ENCODE measurements at regions not wholly inside any gene's neighbourhood (a gene's known extent, or its start where the extent isn't known, plus 50 kb on each side); places are given as distances from the start of the nearest gene placed in this dataset.

DNA sequence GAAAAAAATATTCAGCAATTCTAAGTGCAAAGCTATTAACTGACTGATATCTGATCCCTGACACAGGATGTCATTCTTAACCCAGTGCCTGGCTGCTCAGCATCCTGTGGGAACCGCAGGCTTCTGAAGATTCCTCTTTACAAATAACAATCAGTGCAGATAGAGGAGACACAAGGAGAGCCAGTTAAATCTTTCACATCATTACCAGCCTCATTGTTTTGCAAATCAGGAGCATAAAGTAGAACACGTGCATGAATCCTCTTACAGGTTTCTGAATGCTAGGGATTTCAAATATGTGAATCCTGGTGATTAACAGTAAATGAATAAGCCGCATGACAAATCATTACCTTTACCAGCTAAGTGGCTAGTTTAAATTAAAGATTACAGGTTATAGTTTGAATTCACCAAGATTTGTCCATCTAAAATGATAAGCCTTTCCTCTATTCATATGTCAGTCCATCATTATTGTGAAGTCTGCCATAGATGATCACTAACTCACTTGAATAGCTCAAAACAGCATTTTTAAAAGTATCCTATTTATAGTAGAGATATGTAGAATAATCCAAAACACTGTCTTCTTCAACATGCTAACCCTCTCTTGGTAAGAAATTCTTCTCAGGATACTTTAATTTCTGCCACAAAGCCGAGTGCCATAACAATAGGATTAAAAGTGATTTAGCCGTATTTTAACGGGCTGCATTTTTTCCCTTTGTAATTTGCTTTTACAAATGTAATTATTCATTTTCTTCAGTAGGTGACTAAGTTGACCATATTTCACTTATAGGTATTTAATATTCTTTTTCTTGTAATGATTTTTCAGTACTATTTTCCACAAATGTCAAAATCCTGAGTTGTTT lies 367.3 kb upstream of the EPHA7 start:
- Histone ChIP-seq H3K27ac (peak overlapping the region; percentile 99), H3K4me1 (peaks cover 52% of the 10 kb centered on the region), H3K9ac (peak overlapping the region; percentile 57), H3F3A (ENCODE audit: low read depth) (peaks cover 32% of the 10 kb centered on the region), H3K4me2 (peak overlapping the region; percentile 74), H3K9me3 (ENCODE audit: low read depth) (no peaks in the 10 kb centered on the region), H3K4me3 (peak overlapping the region; percentile 30), H3K79me2 (ENCODE audit: low read depth) (no peaks in the 10 kb centered on the region), H3K27me3 (no peaks in the 10 kb centered on the region), H4K20me1 (ENCODE audit: low read depth) (no peaks in the 10 kb centered on the region), H2AFZ (replicated peaks) (no peak overlapping the region), H3K36me3 (no peaks in the 10 kb centered on the region)
- Mint-ChIP-seq H3K27me3 (ENCODE audit: insufficient read depth, low read depth) (peaks cover 4% of the 10 kb centered on the region), H3K4me3 (peak overlapping the region; percentile 76), H3K27ac (peak overlapping the region; percentile 92), H3K4me1 (peaks cover 41% of the 10 kb centered on the region), H3K36me3 (no peaks in the 10 kb centered on the region), H3K9me3 (no peaks in the 10 kb centered on the region)
- DNase-seq (ENCODE audit: low spot score): peak; percentile 89
- TF ChIP-seq EZH2 (IDR thresholded peaks at IDR 0.05): no peak
- TF ChIP-seq CTCF (IDR thresholded peaks at IDR 0.05): no peak
- no peak for TF ChIP-seq EZH2phosphoT487 (IDR thresholded peaks at IDR 0.05)

DNA sequence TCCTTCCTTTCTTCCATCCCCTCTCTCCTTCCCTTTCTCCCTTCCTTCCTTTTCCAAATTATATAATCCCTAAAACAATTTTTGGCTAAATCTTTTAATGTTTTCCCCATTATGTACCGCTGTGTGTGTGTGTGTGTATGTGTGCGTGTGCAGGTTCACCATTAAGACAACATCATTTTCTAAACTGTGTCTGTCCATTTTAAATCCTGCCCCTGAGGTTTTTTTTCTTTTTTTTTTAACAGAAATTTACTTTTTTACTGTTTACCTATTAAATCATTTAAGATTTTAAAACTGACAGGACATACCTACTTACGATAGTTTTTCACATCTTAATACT lies 366.3 kb upstream of the EPHA7 start:
- H3K27me3 ChIP-seq: no peaks in the 10 kb centered on the region

DNA sequence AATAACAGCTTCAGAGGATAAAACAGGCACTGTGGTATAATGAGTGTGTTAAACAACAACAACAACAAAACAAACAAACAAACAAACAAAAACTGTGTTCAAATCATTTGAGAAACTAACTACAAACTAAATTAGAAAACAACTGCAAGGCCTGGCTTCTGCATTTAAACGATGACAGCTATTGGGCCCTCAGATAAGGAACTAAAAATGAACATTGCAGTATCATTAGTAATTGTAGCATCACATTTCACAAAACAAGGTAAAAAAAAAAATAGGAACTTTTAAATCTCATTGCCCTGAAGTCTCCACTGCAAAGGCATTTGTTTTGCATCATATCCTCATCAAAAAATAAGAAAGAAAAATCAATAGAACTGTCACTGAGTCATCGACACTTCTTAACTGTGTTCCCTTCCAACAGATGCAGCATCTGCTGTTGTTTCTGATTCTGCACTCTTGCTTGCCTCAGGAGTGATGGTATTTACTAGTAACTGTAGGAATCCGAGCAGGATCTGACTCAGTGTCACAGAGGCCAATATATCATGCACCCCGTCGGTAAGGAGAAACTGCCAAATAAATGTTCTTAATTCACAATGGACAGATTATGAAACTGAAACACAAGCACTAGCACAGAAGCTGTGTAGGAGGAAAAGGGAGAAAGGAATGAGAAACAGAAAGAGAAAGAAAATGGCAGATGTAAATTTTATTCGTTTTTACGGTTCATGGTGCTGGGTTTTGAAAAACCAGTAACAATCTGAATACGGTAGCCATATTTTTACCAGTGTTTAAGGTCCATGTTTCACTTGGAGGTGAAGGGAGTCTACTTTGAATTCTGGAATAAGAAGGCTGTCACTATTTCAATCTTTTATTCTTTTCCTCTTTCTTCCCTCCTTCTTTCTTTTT lies 365.7 kb upstream of the EPHA7 start:
- H3K27me3 Mint-ChIP-seq (ENCODE audit: insufficient read depth, low read depth): peaks cover 4% of the 10 kb centered on the region
- Histone ChIP-seq H3K9ac (no peak overlapping the region), H3K4me1 (peaks cover 54% of the 10 kb centered on the region), H3K4me3 (no peak overlapping the region), H3K27ac (peak overlapping the region; percentile 99), H3K27me3 (no peaks in the 10 kb centered on the region), H3K9me3 (ENCODE audit: low read depth) (no peaks in the 10 kb centered on the region), H2AFZ (replicated peaks) (peak overlapping the region; percentile 70), H3F3A (ENCODE audit: low read depth) (peaks cover 32% of the 10 kb centered on the region), H4K20me1 (ENCODE audit: low read depth) (no peaks in the 10 kb centered on the region), H3K79me2 (ENCODE audit: low read depth) (no peaks in the 10 kb centered on the region), H3K4me2 (peak overlapping the region; percentile 63), H3K36me3 (no peaks in the 10 kb centered on the region)
- H3K9me3 Mint-ChIP-seq: no peaks in the 10 kb centered on the region
- H3K27ac Mint-ChIP-seq: peak overlapping the region; percentile 98
- no peaks in the 10 kb centered on the region for H3K36me3 Mint-ChIP-seq
- H3K4me1 Mint-ChIP-seq: peaks cover 53% of the 10 kb centered on the region
- DNase-seq (ENCODE audit: low spot score): peak; percentile 27
- peak overlapping the region; percentile 61 for H3K4me3 Mint-ChIP-seq
- TF ChIP-seq EZH2 (IDR thresholded peaks at IDR 0.05) (no peak), CTCF (IDR thresholded peaks at IDR 0.05) (no peak), EZH2phosphoT487 (IDR thresholded peaks at IDR 0.05) (no peak)

More for the DNA sequence above, 366.3 kb upstream of the EPHA7 start:
- TF ChIP-seq CTCF (IDR thresholded peaks at IDR 0.05): no peak
- no peak for TF ChIP-seq EZH2phosphoT487 (IDR thresholded peaks at IDR 0.05)
- TF ChIP-seq EZH2 (IDR thresholded peaks at IDR 0.05): no peak
- peak overlapping the region; percentile 98 for H3K27ac Mint-ChIP-seq
- H3F3A ChIP-seq (ENCODE audit: low read depth): peaks cover 32% of the 10 kb centered on the region
- H3K4me2 ChIP-seq: peak overlapping the region; percentile 63
- H3K9ac ChIP-seq: peak overlapping the region; percentile 39
- H3K27me3 Mint-ChIP-seq (ENCODE audit: insufficient read depth, low read depth): peaks cover 4% of the 10 kb centered on the region
- peak overlapping the region; percentile 70 for H2AFZ ChIP-seq (replicated peaks)
- DNase-seq (ENCODE audit: low spot score): no peak
- no peaks in the 10 kb centered on the region for H3K36me3 Mint-ChIP-seq
- no peaks in the 10 kb centered on the region for H3K9me3 Mint-ChIP-seq
- no peaks in the 10 kb centered on the region for H4K20me1 ChIP-seq (ENCODE audit: low read depth)
- H3K4me1 ChIP-seq: peaks cover 52% of the 10 kb centered on the region
- no peaks in the 10 kb centered on the region for H3K9me3 ChIP-seq (ENCODE audit: low read depth)
- no peak overlapping the region for H3K4me3 ChIP-seq
- peaks cover 48% of the 10 kb centered on the region for H3K4me1 Mint-ChIP-seq
- H3K4me3 Mint-ChIP-seq: peak overlapping the region; percentile 55
- peak overlapping the region; percentile 99 for H3K27ac ChIP-seq
- H3K79me2 ChIP-seq (ENCODE audit: low read depth): no peaks in the 10 kb centered on the region
- no peaks in the 10 kb centered on the region for H3K36me3 ChIP-seq

Measured in neural progenitor cell (in vitro differentiated cells).